HG02852 (cell line): ENCODE measurements at regions not wholly inside any gene's neighbourhood (a gene's known extent, or its start where the extent isn't known, plus 50 kb on each side); places are given as distances from the start of the nearest gene placed in this dataset.

Experiments
- ATAC-seq: cut with Tn5 transposase; IDR thresholded peaks from one replicate; pipeline ENCODE4 v1.9.1; 2021; ENCODE audit warnings: mild to moderate bottlenecking, moderate library complexity; ENCODE audit not compliant: unreplicated experiment

- ATAC-seq = no peak
These were observed 103.7 kb upstream of the SYT1 start for GRCh38 chr12:78760906-78761305.

- no peak for ATAC-seq
These were observed 99.7 kb upstream of the SYT1 start for GRCh38 chr12:78764913-78765312.

- ATAC-seq = no peak
These were observed 97.2 kb upstream of the SYT1 start for GRCh38 chr12:78767264-78767981.

DNA sequence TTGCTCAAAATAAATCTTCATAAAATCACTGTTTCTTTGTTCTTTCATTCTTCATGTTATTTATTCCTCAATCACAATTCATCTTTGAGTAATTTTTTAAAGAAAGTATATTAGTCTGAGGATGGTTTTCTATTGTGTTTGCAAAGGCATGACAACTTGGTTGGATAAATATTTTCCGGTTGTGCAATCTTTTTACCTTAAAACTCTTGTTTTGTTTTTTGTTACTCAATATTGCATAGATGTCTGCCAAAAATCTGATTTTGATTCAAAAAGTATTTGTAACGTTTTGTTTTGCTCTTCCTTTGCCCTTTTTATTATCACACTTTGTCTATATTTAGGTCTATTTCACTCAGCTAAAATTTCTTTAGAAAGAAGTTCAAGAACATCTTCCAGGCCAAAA, 86.2 kb upstream of the SYT1 start:
- no peak for ATAC-seq

- no peak for ATAC-seq
These were observed 77.0 kb upstream of the SYT1 start for GRCh38 chr12:78787576-78787975.

GRCh38 chr12:78790148-78790547, 74.4 kb upstream of the SYT1 start:
- no peak for ATAC-seq

GRCh38 chr12:78792052-78792698, 72.4 kb upstream of the SYT1 start:
- no peak for ATAC-seq

GRCh38 chr12:78793491-78793890, 71.1 kb upstream of the SYT1 start:
- ATAC-seq = no peak

DNA sequence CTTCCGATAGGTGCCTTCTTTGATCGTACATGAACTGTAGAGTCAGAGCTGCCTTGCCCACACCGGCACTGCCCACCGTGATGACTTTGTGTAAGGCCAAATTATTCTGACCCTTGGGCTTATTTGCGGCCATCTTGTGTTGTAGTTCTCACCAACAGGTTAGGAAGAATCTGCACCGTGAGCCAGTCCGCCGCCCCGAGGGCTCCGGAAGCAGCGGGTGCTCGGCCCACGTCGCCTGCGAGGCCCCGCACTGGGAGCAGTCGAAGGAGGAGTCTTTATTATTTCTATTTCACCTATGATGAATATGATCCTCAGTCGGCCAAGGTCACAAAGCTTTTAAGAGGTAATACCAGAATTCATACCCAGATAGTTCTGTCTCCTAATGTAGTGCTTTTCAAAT, 70.6 kb upstream of the SYT1 start:
- ATAC-seq = no peak

- ATAC-seq = no peak
These were observed 68.6 kb upstream of the SYT1 start for GRCh38 chr12:78795934-78796445.

DNA sequence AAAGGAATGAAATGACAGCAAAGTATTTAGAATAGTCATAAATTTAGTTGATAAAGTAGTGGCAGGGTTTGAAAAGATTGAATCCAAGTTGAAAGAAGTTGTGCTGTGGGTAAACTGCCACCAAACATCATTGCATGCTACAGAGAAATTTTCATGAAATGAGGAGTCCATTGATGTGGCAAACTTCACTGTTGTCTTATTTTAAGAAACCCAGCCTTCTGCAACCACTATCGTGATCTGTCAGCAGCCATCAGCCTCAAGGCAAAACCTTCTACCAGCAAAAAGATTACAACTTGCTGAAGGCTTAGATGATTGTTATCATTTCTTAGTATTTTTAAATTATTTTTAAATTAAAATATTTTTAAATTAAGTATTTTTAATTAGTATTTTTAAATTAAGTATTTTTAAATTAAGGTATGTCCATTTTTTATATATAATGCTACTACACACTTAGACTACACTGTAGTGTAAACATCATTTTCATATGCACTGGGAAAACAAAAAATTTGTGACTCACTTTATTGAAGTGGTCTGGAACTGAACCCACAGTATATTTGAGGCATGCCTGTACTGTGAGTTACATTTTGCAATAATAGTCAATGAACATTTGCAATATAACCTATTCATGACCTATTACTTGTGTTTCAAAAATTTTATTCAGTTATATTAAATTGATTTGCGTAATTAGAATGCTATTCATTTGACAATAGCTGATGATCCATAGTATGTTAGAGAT, 67.2 kb upstream of the SYT1 start:
- ATAC-seq = no peak

- ATAC-seq = no peak
These were observed 64.9 kb upstream of the SYT1 start for GRCh38 chr12:78799649-78800048.

GRCh38 chr12:78802593-78802992, 62.0 kb upstream of the SYT1 start:
- ATAC-seq = no peak

DNA sequence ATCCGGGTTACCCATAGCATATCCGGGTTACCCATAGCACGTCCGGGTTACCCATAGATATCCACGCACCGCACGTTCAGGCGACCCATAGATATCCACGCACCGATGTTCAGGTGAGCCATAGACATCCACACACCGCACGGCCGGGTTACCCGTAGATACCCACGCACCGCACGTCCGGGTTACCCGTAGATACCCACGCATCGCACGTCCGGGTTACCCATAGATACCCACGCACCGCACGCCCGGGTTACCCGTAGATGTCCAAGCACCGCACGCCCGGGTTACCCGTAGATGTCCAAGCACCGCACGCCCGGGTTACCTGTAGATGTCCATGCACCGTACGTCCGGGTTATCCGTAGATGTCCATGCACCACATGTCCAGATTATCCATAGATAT, 60.3 kb upstream of the SYT1 start:
- no peak for ATAC-seq
